Renal pelvis (tissue), 1 donor: ENCODE measurements at regions not wholly inside any gene's neighbourhood (a gene's known extent, or its start where the extent isn't known, plus 50 kb on each side); places are given as distances from the start of the nearest gene placed in this dataset.
"Not testable (repeated sequence)": the region's sequence is repeated elsewhere in the genome, so short reads cannot be mapped to it uniquely, and the experiment has no call there.

Source experiments
- DNase-seq: peaks from one replicate; pipeline ENCODE4 v3.0.0-alpha.2; 2013

DNA sequence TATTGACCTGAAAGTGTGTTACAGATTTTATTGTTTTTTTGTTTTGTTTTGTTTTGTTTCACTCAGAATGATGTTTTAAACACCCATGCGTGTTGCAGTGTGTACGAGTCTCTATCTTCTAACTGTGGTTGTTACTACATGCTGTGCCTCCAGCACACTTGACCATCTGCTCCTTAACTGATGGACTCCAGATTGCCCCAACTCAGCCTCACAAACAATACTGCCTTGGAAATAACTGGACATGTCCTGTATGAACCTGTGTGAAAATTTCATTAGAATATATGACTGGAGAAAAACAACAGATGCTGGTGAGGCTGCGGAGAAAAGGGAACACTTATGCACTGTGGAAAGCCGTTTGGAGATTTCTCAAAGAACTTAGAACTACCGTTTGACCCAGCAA, 68.7 kb upstream of the HAND1 start:
- DNase-seq: no peak

DNA sequence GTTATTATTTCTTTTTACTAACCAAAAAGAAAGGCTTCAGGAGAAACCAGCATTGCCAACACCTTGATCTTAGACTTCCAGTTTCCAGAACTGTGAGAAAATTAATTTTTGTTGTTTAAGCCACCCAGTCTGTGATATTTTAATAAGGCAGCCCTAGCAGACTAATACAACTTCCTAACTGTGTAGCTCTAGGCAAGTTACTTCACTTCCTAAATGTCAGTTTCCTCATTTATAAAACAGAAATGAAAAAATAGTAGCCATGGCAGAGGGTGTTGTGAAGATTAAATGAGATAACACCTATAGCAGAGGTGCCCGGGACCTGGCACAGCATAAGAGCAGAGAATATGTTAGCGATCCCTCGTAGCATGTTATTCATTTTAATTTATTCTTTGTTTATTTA, 66.6 kb upstream of the HAND1 start:
- no peak for DNase-seq

DNA sequence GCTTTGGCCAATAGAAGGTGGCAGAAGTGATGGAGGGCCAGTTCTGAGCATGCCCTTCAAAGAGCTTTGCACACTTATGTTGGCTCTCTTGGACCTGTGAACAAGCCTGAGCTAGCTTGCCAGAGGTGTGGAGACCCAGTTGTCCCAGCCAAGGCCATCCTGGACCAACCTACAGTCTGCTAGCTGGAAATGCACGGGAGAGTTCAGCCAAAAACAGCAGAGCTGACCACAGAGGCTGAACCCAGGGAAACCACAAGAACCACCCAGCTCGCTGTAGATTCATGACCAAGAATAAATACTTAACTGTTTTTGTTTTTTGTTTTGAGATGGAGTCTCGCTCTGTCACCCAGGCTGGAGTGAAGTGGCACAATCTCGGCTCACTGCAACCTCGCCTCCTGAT, 65.4 kb upstream of the HAND1 start:
- DNase-seq: no peak

DNA sequence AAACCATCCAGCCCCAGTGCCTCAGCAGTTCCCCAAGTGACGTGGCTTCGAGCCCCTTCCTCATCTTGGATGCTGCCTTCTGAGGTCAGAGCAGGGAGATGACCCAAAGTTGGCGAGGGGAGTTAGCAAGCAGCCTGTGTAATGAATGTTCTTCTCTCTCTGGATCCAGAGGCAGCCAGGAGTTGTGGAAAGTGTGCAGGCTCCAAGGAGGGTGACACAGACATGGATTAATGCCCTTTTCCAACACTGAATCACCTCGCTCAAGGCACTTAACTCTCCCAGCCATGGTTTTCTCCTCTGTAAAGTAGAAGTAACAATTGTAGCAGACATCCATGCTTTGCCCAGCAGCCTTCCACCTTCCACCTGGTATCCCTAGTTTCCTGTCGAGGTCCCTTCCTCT, 64.6 kb upstream of the HAND1 start:
- no peak for DNase-seq

DNA sequence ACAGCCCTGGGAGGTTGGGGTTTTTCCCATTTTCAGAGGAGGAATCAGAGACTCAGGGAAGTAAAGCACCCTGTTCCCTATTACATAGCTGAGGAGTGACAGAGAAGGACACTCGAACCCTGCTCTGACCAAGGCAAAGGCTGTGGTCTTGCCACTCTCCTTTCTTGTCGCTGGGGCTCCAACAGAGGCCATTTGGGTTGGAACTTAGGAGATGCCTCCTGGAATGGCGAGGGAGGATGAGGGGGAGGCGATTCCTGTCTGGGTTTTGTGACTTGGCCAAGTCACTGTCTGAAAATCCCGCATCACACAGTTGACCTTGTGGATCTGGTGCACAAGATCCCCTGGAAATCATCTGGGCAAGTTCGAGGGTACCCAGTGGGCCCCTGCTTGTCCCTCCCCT, 64.0 kb upstream of the HAND1 start:
- no peak for DNase-seq

DNA sequence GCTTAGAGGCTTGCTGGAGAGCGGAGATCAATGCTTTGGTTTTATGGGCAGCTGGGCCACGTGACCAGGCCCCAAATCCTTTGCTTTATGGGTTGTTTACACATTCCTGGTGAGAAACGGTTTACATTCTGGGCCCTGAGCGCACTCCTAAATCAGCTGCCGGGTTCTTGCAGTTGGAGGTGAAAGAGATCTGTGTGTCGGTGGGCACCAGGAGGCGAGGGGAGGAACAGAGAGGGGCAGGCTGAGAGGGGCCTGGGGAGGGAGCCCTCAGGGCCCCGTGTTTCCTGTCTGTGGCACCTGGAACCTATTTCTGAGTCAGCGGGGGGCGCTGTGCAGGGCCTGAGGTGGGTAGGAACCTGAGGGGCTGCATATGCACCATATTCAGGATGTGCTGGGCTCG, 63.5 kb upstream of the HAND1 start:
- DNase-seq: no peak

DNA sequence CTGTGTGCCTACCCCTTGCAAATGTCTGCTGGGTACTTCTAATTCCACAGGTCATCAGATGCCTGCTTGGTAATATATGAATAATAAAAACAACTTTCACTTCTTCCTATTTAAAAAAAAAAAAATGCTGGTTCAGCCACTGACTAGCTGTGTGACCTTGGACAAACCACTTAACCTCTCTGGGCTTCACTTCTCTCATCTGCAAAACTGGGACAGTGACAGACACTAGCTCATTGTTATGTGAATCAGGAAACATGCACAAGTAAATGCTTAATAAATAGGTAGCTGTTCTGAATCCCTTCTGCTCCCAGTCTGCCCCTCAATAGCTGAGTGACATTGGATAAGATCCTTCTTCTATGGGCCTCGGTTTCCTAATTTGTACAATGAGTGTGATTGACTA, 62.6 kb upstream of the HAND1 start:
- no peak for DNase-seq

DNA sequence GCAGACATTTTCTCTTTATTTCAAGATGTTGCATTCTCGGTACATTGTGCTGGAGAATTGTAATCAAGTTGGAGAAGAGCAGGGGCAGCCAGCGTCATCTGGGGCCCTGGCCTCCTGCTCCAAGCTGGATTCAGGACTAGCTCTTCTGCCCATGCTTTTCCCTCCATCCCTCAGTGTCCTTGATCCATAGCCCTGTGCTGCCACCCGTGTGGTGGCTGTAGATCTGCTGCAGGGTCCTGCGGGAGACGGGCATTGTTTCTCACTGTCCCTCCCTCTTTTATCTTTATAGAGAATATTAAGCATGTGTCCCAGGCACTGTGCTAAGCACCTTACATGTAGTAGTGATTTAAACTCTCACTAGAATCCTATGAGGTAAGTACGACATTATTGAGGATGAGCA, 60.5 kb upstream of the HAND1 start:
- DNase-seq: no peak

DNA sequence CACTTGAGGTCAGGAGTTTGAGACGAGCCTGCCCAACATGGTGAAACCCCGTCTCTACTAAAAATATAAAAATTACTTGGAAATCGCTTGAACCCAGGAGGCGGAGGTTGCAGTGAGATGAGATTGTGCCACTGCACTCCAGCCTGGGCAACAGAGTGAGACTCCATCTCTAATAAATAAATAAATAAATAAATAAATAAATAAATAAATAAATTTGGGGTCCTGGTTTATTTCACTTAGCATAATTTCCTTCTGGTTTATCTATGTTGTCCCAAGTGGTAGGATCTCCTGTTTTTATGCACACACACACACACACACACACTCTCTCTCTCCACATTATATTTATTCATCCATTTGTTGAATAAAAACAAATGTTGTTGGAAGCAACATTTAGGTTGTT, 58.4 kb upstream of the HAND1 start:
- DNase-seq: not testable (repeated sequence)

DNA sequence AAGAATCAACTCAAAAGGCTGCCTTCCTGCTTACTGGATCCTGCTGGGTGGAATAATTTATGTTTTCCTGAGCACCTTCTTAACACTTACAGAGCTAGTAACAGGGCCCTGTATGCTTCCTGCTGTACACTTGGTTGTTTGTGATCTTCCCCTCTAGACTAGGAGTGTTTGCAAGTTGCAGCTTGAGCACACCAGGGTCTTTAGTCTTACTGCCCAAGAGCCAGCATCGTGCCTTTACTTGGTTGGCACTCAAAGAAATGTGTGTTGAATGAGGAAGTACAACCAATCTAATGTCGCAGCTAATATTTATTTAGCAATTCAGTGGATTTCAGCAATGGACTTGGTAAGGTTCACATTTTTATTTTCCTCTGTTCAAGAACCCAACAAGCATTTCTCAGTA, 57.5 kb upstream of the HAND1 start:
- DNase-seq: no peak

DNA sequence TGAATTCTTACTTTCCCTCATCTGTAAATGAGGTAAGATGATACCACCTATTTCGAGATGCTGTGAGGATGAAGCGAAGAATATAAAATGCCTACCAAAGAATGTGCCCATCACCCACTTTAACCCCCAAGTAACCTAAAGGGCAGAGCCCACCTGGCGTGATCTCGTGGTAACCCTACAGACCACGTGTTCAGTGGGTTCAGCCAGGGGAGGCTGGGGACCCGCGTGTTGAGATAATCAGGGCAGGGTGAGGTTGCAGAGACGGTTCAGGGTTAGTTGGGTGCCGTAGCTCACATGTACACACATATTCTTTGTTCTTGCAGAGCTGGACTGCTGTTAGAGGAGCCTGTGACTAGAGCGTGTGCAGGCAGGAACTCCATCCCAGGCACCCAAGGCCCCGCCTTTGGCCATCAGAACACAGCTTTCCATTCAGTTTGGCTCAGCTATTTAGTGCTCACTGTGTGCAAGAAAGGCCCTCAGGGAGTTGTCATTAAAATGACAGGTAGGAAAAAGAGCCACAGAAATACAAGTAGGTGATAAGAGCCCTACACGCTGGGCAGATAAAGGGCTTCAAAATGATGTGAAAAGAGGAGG, 56.5 kb upstream of the HAND1 start:
- no peak for DNase-seq

DNA sequence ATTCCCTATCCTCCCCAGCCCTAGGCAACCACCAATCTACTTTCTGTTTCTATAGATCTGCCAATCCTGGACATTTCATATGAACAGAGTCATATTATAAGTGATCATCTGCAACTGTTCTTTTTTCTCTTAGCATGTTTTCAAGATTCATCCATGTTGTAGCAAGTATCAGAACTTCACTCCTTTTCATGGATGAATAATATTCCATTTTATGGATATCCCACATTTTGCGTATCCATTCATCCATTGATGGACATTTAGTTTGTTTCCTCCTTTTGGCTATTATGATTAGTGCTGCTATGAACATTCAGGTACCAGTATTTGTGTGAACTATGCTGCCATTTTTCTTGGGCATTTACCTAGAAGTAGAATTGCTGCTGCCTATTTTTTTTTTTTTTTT, 51.3 kb upstream of the HAND1 start:
- DNase-seq: no peak

DNA sequence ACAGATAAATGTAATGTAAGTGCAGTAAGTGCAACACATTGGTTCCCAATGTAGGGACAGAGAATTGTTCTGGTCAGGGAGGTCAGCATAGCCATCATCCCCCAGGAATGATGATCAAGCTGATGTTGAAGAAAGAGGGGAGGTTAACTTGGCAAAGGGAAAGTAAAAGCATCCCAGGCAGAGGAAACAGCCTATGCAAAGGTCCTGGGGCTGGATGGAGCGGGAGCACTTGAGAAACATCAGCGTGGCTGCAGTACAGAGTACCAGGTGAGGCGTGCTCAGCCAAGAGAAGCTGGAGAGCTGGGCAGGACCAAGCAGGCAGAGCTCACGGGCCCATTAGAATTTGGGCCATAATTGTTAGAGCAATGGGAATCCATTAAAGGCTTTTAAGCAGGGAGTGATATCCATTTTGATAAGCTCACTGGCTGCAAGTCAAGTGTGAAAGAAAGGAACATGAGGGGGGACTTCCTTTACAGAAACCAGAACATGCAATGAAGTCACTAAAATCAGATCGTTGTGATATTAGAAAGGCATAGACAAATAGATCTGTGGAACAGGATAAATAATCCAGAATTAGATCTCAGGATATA, 50.1 kb upstream of the HAND1 start:
- no peak for DNase-seq
